OCI-LY7 (cell line): ENCODE measurements at regions not wholly inside any gene's neighbourhood (a gene's known extent, or its start where the extent isn't known, plus 50 kb on each side); places are given as distances from the start of the nearest gene placed in this dataset.

Experiments used
- BruUV-seq: library from RNA; stranded (reverse); fragments of 400-500 nt; replicated peaks from 2 replicates; lab custom pipeline; 2021; lab: Mats Ljungman, UMichigan
- CTCF ChIA-PET: fragments of 300-600 bp; sonication (Branson Sonifier 250); formaldehyde crosslinking; loops from one replicate; lab custom pipeline; 2022; ENCODE audit warnings: antibody characterized with exemption; ENCODE audit not compliant: unreplicated experiment; lab: Charles Lee
- POLR2A ChIA-PET: fragments of 300-600 bp; sonication (Branson Sonifier 250); formaldehyde crosslinking; loops from one replicate; lab custom pipeline; 2022; ENCODE audit warnings: antibody characterized with exemption; lab: Charles Lee
- DNase-seq: peaks from one replicate; pipeline ENCODE4 v3.0.0-alpha.2; 2015; ENCODE audit warnings: low spot score
- H2AFZ ChIP-seq: fragments of 200-600 bp; sonication (generic), shearing (Covaris generic); 2 replicates; pipeline ENCODE4 v1.6.1; 2014; ENCODE audit warnings: mild to moderate bottlenecking, antibody characterized with exemption, low read length, moderate library complexity
- H3K27ac ChIP-seq: fragments of 200-600 bp; sonication (generic); 2 replicates; pipeline ENCODE4 v1.5.1; 2014; ENCODE audit warnings: mixed run types, low read depth, mild to moderate bottlenecking, moderate library complexity, low read length, inconsistent platforms; ENCODE audit not compliant: poor library complexity, severe bottlenecking
- H3K36me3 ChIP-seq: fragments of 200-600 bp; sonication (generic); 2 replicates; pipeline ENCODE4 v1.6.1; 2014; ENCODE audit warnings: mild to moderate bottlenecking, antibody characterized with exemption, low read length, moderate library complexity, mixed read lengths; ENCODE audit not compliant: insufficient read depth
- H3K4me1 ChIP-seq: fragments of 200-600 bp; sonication (generic); 2 replicates; pipeline ENCODE4 v1.5.1; 2014; ENCODE audit warnings: mild to moderate bottlenecking, low read length; ENCODE audit not compliant: insufficient read depth, poor library complexity, severe bottlenecking
- H3K4me2 ChIP-seq: fragments of 200-600 bp; sonication (generic); 2 replicates; pipeline ENCODE4 v1.6.1; 2014; ENCODE audit warnings: mild to moderate bottlenecking, low read length
- H3K4me3 ChIP-seq: fragments of 200-600 bp; sonication (generic); 2 replicates; pipeline ENCODE4 v1.5.1; 2014; ENCODE audit warnings: mild to moderate bottlenecking, low read depth, low read length; ENCODE audit not compliant: poor library complexity, severe bottlenecking
- H3K79me2 ChIP-seq: fragments of 200-600 bp; sonication (generic); 2 replicates; pipeline ENCODE4 v1.6.1; 2016; ENCODE audit warnings: low read depth, mild to moderate bottlenecking, low read length, moderate library complexity, mixed read lengths; ENCODE audit not compliant: insufficient read depth
- H3K9me2 ChIP-seq: fragments of 200-600 bp; sonication (generic); 2 replicates; pipeline ENCODE4 v1.6.1; 2016; ENCODE audit warnings: mild to moderate bottlenecking, low read length, mixed read lengths; ENCODE audit not compliant: insufficient read depth
- H3K9me3 ChIP-seq: fragments of 200-600 bp; sonication (generic); 2 replicates; pipeline ENCODE4 v1.6.1; 2014; ENCODE audit warnings: mild to moderate bottlenecking, mixed run types, low read length, mixed read lengths
- H4K20me1 ChIP-seq: fragments of 200-600 bp; sonication (generic); 2 replicates; pipeline ENCODE4 v1.6.1; 2014; ENCODE audit warnings: mild to moderate bottlenecking, antibody characterized with exemption, low read length, moderate library complexity, mixed read lengths; ENCODE audit not compliant: insufficient read depth
- CTCF ChIP-seq: fragments of 200-600 bp; sonication (generic); conservative IDR thresholded peaks from 2 replicates; pipeline ENCODE4 v1.5.1; 2014; ENCODE audit warnings: mild to moderate bottlenecking, antibody characterized with exemption, low read length, moderate library complexity, mixed read lengths
- EZH2phosphoT487 ChIP-seq: fragments of 200-600 bp; sonication (generic); IDR thresholded peaks from 2 replicates; pipeline ENCODE4 v1.6.1; 2018; ENCODE audit warnings: low read depth, borderline replicate concordance, mild to moderate bottlenecking, mixed run types, antibody characterized with exemption, low read length, moderate library complexity, mixed read lengths
- intact Hi-C: fragments of 100-400 bp; cut with micrococcal nuclease; formaldehyde crosslinking; loops from one replicate; pipeline ENCODE4 v1.10.0; 2022; ENCODE audit not compliant: unreplicated experiment

- Histone ChIP-seq H4K20me1 (no peaks in the 10 kb centered on the region), H3K4me3 (no peak overlapping the region), H3K4me1 (no peaks in the 10 kb centered on the region), H3K36me3 (no peaks in the 10 kb centered on the region), H3K4me2 (no peak overlapping the region), H3K9me2 (no peaks in the 10 kb centered on the region), H3K9me3 (no peaks in the 10 kb centered on the region), H2AFZ (no peak overlapping the region), H3K27ac (no peak overlapping the region), H3K79me2 (no peaks in the 10 kb centered on the region)
- POLR2A ChIA-PET: interaction anchor here (0.6 kb wide), 1 partner anchor 19 kb away, joined by 3 read pairs; no protein-coding TSS in a partner anchor
- TF ChIP-seq CTCF: no peak
- no peak for DNase-seq
- BruUV-seq: no TSS peak
- CTCF ChIA-PET: no interaction called here
- intact Hi-C loops: no loop called here
These were observed 134.8 kb downstream of the CMPK2 start for GRCh38 chr2:6730649-6731532.

- Histone ChIP-seq H3K4me3 (no peak overlapping the region), H3K4me2 (no peak overlapping the region), H3K27ac (no peak overlapping the region), H3K9me3 (no peaks in the 10 kb centered on the region), H3K79me2 (no peaks in the 10 kb centered on the region), H3K36me3 (no peaks in the 10 kb centered on the region), H3K4me1 (no peaks in the 10 kb centered on the region), H3K9me2 (no peaks in the 10 kb centered on the region), H2AFZ (no peak overlapping the region), H4K20me1 (no peaks in the 10 kb centered on the region)
- intact Hi-C loops: no loop called here
- POLR2A ChIA-PET: no interaction called here
- CTCF ChIA-PET: interaction anchor here (0.5 kb wide), 1 partner anchor 378 kb away, joined by 3 read pairs; no protein-coding TSS in a partner anchor
- no peak for TF ChIP-seq CTCF
- no peak for TF ChIP-seq EZH2phosphoT487
- no peak for DNase-seq
- BruUV-seq: no TSS peak
These were observed 126.2 kb downstream of the CMPK2 start for GRCh38 chr2:6739547-6739946.

GRCh38 chr2:6741229-6741628 lies 124.5 kb downstream of the CMPK2 start:
- intact Hi-C loops: no loop called here
- H3K9me2 ChIP-seq: no peaks in the 10 kb centered on the region
- CTCF ChIA-PET: no interaction called here
- H3K4me3 ChIP-seq: no peak overlapping the region
- H3K9me3 ChIP-seq: no peaks in the 10 kb centered on the region
- TF ChIP-seq EZH2phosphoT487 (no peak), CTCF (no peak)
- no peaks in the 10 kb centered on the region for H4K20me1 ChIP-seq
- no peaks in the 10 kb centered on the region for H3K36me3 ChIP-seq
- DNase-seq: no peak
- no peak overlapping the region for H3K4me2 ChIP-seq
- no peaks in the 10 kb centered on the region for H3K4me1 ChIP-seq
- H2AFZ ChIP-seq: no peak overlapping the region
- BruUV-seq: no TSS peak
- POLR2A ChIA-PET: no interaction called here
- no peaks in the 10 kb centered on the region for H3K79me2 ChIP-seq
- H3K27ac ChIP-seq: no peak overlapping the region
